ENCODE measurements at regions not wholly inside any gene's neighbourhood (a gene's known extent, or its start where the extent isn't known, plus 50 kb on each side); places are given as distances from the start of the nearest gene placed in this dataset.

DNA sequence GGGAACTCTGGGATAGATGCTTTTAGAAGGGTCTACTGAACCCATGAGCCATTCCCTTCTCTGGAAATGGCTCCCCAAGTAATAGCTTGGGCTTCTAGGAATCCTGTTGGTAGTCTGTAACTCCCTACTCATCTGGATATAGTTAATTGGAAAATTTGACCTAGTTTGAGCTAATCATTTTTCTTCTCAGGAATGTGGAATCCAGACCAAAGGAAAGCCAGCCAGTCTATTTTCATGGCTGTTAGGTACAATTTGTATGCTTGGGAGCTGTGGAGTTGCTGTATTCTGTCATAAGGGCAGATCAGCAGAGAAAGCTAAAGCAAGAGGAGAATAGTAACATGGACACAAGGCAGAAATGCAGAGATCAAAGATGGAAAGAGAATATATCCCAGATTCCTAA, 71.6 kb upstream of the C1GALT1 start:
- TF ChIP-seq, protein P1, sequence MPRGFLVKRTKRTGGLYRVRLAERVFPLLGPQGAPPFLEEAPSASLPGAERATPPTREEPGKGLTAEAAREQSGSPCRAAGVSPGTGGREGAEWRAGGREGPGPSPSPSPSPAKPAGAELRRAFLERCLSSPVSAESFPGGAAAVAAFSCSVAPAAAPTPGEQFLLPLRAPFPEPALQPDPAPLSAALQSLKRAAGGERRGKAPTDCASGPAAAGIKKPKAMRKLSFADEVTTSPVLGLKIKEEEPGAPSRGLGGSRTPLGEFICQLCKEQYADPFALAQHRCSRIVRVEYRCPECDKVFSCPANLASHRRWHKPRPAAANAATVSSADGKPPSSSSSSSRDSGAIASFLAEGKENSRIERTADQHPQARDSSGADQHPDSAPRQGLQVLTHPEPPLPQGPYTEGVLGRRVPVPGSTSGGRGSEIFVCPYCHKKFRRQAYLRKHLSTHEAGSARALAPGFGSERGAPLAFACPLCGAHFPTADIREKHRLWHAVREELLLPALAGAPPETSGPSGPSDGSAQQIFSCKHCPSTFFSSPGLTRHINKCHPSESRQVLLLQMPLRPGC (tag by site-specific recombination; IDR thresholded peaks at IDR 0.05): no peak
- TF ChIP-seq ZNF302 (tag by site-specific recombination; IDR thresholded peaks at IDR 0.05; ENCODE audit: low read depth) (no peak), BCL6B (tag by site-specific recombination; IDR thresholded peaks at IDR 0.05) (no peak), GLI2 (tag by site-specific recombination; IDR thresholded peaks at IDR 0.05; ENCODE audit: borderline replicate concordance, low read depth) (no peak), ZNF311 (tag by site-specific recombination; IDR thresholded peaks at IDR 0.05; ENCODE audit: borderline replicate concordance) (no peak), CTCF (tag by site-specific recombination; IDR thresholded peaks at IDR 0.05) (no peak), TCF7L2 (IDR thresholded peaks at IDR 0.05; ENCODE audit: borderline replicate concordance, low read depth, low read length) (no peak), ZNF391 (tag by site-specific recombination; IDR thresholded peaks at IDR 0.05; ENCODE audit: borderline replicate concordance, low read depth) (no peak)
